ENCODE measurements at regions not wholly inside any gene's neighbourhood (a gene's known extent, or its start where the extent isn't known, plus 50 kb on each side); places are given as distances from the start of the nearest gene placed in this dataset.

- TF ChIP-seq POLR2AphosphoS5 (IDR thresholded peaks at IDR 0.05; ENCODE audit: low read depth, low read length) = no peak
- no peak for TF ChIP-seq TAF1 (IDR thresholded peaks at IDR 0.05; ENCODE audit: borderline replicate concordance, insufficient read depth, low read length)
- TF ChIP-seq, protein P1, sequence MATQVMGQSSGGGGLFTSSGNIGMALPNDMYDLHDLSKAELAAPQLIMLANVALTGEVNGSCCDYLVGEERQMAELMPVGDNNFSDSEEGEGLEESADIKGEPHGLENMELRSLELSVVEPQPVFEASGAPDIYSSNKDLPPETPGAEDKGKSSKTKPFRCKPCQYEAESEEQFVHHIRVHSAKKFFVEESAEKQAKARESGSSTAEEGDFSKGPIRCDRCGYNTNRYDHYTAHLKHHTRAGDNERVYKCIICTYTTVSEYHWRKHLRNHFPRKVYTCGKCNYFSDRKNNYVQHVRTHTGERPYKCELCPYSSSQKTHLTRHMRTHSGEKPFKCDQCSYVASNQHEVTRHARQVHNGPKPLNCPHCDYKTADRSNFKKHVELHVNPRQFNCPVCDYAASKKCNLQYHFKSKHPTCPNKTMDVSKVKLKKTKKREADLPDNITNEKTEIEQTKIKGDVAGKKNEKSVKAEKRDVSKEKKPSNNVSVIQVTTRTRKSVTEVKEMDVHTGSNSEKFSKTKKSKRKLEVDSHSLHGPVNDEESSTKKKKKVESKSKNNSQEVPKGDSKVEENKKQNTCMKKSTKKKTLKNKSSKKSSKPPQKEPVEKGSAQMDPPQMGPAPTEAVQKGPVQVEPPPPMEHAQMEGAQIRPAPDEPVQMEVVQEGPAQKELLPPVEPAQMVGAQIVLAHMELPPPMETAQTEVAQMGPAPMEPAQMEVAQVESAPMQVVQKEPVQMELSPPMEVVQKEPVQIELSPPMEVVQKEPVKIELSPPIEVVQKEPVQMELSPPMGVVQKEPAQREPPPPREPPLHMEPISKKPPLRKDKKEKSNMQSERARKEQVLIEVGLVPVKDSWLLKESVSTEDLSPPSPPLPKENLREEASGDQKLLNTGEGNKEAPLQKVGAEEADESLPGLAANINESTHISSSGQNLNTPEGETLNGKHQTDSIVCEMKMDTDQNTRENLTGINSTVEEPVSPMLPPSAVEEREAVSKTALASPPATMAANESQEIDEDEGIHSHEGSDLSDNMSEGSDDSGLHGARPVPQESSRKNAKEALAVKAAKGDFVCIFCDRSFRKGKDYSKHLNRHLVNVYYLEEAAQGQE (IDR thresholded peaks at IDR 0.05; ENCODE audit: insufficient read depth in 1 of 2, low read depth in 2 of 2, low read length in 2 of 2) = no peak
- TF ChIP-seq SIN3A (IDR thresholded peaks at IDR 0.05; ENCODE audit: borderline replicate concordance, insufficient read depth, low read length) = no peak
- TF ChIP-seq FOXP2 (optimal IDR thresholded peaks at IDR 0.05; ENCODE audit: borderline replicate concordance, extremely low read depth, extremely low read length, insufficient read depth) = no peak
Observed at GRCh38 chr4:60400593-60400992, 799.5 kb upstream of the ADGRL3 start.

Data from PFSK-1 (cell line).